ENCODE measurements at regions not wholly inside any gene's neighbourhood (a gene's known extent, or its start where the extent isn't known, plus 50 kb on each side); places are given as distances from the start of the nearest gene placed in this dataset.

- TF ChIP-seq CTCF (IDR thresholded peaks at IDR 0.05; ENCODE audit: insufficient read depth, low read depth, low read length), result no peak
- TF ChIP-seq EZH2 (IDR thresholded peaks at IDR 0.05; ENCODE audit: insufficient read depth, low read length), result no peak
Observed at GRCh38 chr2:15786901-15787300, 153.4 kb upstream of the MYCN start.

All from astrocyte (in vitro differentiated cells and primary cell).